A549 (cell line): ENCODE measurements at regions not wholly inside any gene's neighbourhood (a gene's known extent, or its start where the extent isn't known, plus 50 kb on each side); places are given as distances from the start of the nearest gene placed in this dataset.

Experiments used
- ATAC-seq, 2 experiments: fragments of 200-7000 bp in 1 of 2; fragments of >200 bp in 1 of 2; cut with Nextera tagmentation in 1 of 2; cut with Tn5 transposase in 1 of 2; 3 replicates each; pipeline versions ENCODE4 v1.8.0 to v1.9.1; 2018 to 2020; ENCODE audit warnings: mild to moderate bottlenecking in 1 of 2, moderate library complexity in 1 of 2
- CTCF ChIA-PET: fragments of 300-600 bp; sonication (Branson Sonifier 250); formaldehyde crosslinking; extraction: SDS; loops from one replicate; lab custom pipeline; 2021; ENCODE audit warnings: antibody characterized with exemption, inconsistent platforms; lab: Yijun Ruan, JAX
- POLR2A ChIA-PET: fragments of 350-600 bp; formaldehyde crosslinking; extraction: SDS; loops from one replicate; lab custom pipeline; 2021; ENCODE audit warnings: antibody characterized with exemption, inconsistent platforms; lab: Yijun Ruan, JAX
- DNase-seq, 2 experiments: peaks; one replicate each; pipeline versions ENCODE4 v3.0.0 to v3.0.0-alpha.2; 2011 to 2016; ENCODE audit warnings: low read depth in 1 of 2, low spot score in 1 of 2
- FAIRE-seq: peaks from 2 replicates; lab custom pipeline; 2011; peaks lifted over from hg19 to GRCh38; lab: Jason Lieb, UNC
- H3K27ac ChIP-seq, 2 experiments: fragments of >200 bp; sonication (Bioruptor Twin); formaldehyde crosslinking; 3 replicates each; pipeline ENCODE4 v1.5.1; 2016 to 2017
- H3K4me1 ChIP-seq: fragments of >200 bp; sonication (Bioruptor Twin); formaldehyde crosslinking; 3 replicates; pipeline ENCODE4 v1.6.1; 2016
- H3K4me2 ChIP-seq: fragments of >200 bp; sonication (Bioruptor Twin); formaldehyde crosslinking; 3 replicates; pipeline ENCODE4 v1.6.1; 2016
- H3K4me3 ChIP-seq: fragments of >200 bp; sonication (Bioruptor Twin); formaldehyde crosslinking; 3 replicates; pipeline ENCODE4 v1.5.1; 2016
- H3K9me3 ChIP-seq: fragments of >200 bp; sonication (Bioruptor Twin); formaldehyde crosslinking; 3 replicates; pipeline ENCODE4 v1.6.1; 2016
- ATOH8 ChIP-seq: fragments of 250-450 bp; sonication (Bioruptor Pico); IDR thresholded peaks from 2 replicates; pipeline ENCODE4 v1.5.0; 2020; ENCODE audit warnings: low read depth, mild to moderate bottlenecking, moderate library complexity
- BCL3 ChIP-seq: fragments of >200 bp; sonication (Bioruptor Twin); formaldehyde crosslinking; IDR thresholded peaks from 3 replicates; pipeline ENCODE4 v1.6.1; 2016
- CBX2 ChIP-seq: fragments of 200-600 bp; sonication (generic); IDR thresholded peaks from 2 replicates; pipeline ENCODE4 v1.6.1; 2016; ENCODE audit warnings: low read depth, mild to moderate bottlenecking, borderline replicate concordance
- CBX8 ChIP-seq: fragments of 200-600 bp; sonication (generic); IDR thresholded peaks from 2 replicates; pipeline ENCODE4 v1.6.1; 2016
- CEBPB ChIP-seq, 2 experiments: fragments of >200 bp in 1 of 2; sonication (Bioruptor Twin) in 1 of 2; formaldehyde crosslinking in 1 of 2; IDR thresholded peaks; 2 replicates each; pipeline ENCODE4 v1.6.1; 2012 to 2016
- EHMT2 ChIP-seq: fragments of 200-600 bp; sonication (generic); IDR thresholded peaks from 2 replicates; pipeline ENCODE4 v1.6.1; 2016; ENCODE audit warnings: antibody characterized with exemption, low read depth, mild to moderate bottlenecking, moderate library complexity
- ELK1 ChIP-seq: fragments of 150-350 bp; IDR thresholded peaks from 2 replicates; pipeline ENCODE4 v1.6.1; 2014; ENCODE audit warnings: low read depth, mild to moderate bottlenecking, low read length
- FOXS1 ChIP-seq: fragments of 250-450 bp; sonication (Bioruptor Pico); IDR thresholded peaks from 2 replicates; pipeline ENCODE4 v1.5.0; 2020; ENCODE audit warnings: mild to moderate bottlenecking, moderate library complexity
- GATA3 ChIP-seq: IDR thresholded peaks from 2 replicates; pipeline ENCODE4 v1.6.1; 2012; ENCODE audit warnings: borderline replicate concordance
- HDAC2 ChIP-seq: fragments of 200-600 bp; sonication (generic); IDR thresholded peaks from 2 replicates; pipeline ENCODE4 v1.6.1; 2016
- HMGXB4 ChIP-seq: fragments of 250-450 bp; sonication (Bioruptor Pico); IDR thresholded peaks from 2 replicates; pipeline ENCODE4 v1.5.0; 2021; ENCODE audit warnings: mild to moderate bottlenecking, moderate library complexity, borderline replicate concordance
- HOXA7 ChIP-seq: fragments of 250-450 bp; sonication (Bioruptor Pico); IDR thresholded peaks from 2 replicates; pipeline ENCODE4 v1.5.0; 2020; ENCODE audit warnings: mild to moderate bottlenecking, moderate library complexity
- KDM5A ChIP-seq: fragments of 200-600 bp; sonication (generic); IDR thresholded peaks from 2 replicates; pipeline ENCODE4 v1.6.1; 2016; ENCODE audit warnings: antibody characterized with exemption, mild to moderate bottlenecking
- MAZ ChIP-seq: fragments of 150-350 bp; IDR thresholded peaks from 2 replicates; pipeline ENCODE4 v1.6.1; 2014; ENCODE audit warnings: antibody characterized with exemption, low read depth, low read length, borderline replicate concordance
- NR3C1 ChIP-seq: fragments of >200 bp; sonication (Bioruptor Twin); formaldehyde crosslinking; IDR thresholded peaks from 3 replicates; pipeline ENCODE4 v1.6.1; 2017
- PBX3 ChIP-seq: IDR thresholded peaks from 2 replicates; pipeline ENCODE4 v1.6.1; 2012
- PHF8 ChIP-seq: fragments of 200-600 bp; sonication (generic); IDR thresholded peaks from 2 replicates; pipeline ENCODE4 v1.6.1; 2016; ENCODE audit warnings: low read depth, mild to moderate bottlenecking, antibody characterized with exemption, moderate library complexity, borderline replicate concordance
- POLR2A ChIP-seq: IDR thresholded peaks from 2 replicates; pipeline ENCODE4 v1.6.1; 2012; ENCODE audit warnings: mild to moderate bottlenecking, low read length
- POLR2AphosphoS2 ChIP-seq: conservative IDR thresholded peaks from 2 replicates; pipeline ENCODE4 v1.6.1; 2012; ENCODE audit warnings: low read length, improper control_type of control experiment, inconsistent platforms
- SMC3 ChIP-seq: fragments of >200 bp; sonication (Bioruptor Twin); formaldehyde crosslinking; IDR thresholded peaks from 3 replicates; pipeline ENCODE4 v1.6.1; 2018; ENCODE audit warnings: inconsistent platforms
- SREBF2 ChIP-seq: fragments of 450-650 bp; IDR thresholded peaks from 2 replicates; pipeline ENCODE4 v1.6.1; 2014; ENCODE audit warnings: mild to moderate bottlenecking, moderate library complexity
- TP53 ChIP-seq: fragments of 250-450 bp; sonication (Bioruptor Pico); IDR thresholded peaks from 2 replicates; pipeline ENCODE4 v1.5.0; 2021; ENCODE audit warnings: mild to moderate bottlenecking, moderate library complexity
- ZNF302 ChIP-seq: fragments of 250-450 bp; sonication (Bioruptor Pico); IDR thresholded peaks from 2 replicates; pipeline ENCODE4 v1.9.0; 2021; ENCODE audit warnings: inconsistent platforms, mild to moderate bottlenecking, moderate library complexity
- WGBS: methylation state at CpG from one replicate; pipeline ENCODE4 v1.1.6; 2017; ENCODE audit errors: missing lambda C conversion rate; 5-methylcytosine and 5-hydroxymethylcytosine counted together

GRCh38 chr13:84985860-84986259 lies 813.4 kb downstream of the SLITRK6 start:
- no peak for TF ChIP-seq TP53
- no peak for TF ChIP-seq BCL3
- no peak for TF ChIP-seq POLR2AphosphoS2
- no peak for TF ChIP-seq GATA3
- TF ChIP-seq HDAC2 = no peak
- no peak for TF ChIP-seq HOXA7
- no peak for TF ChIP-seq MAZ
- TF ChIP-seq SMC3 = no peak
- TF ChIP-seq NR3C1 = no peak
- no peak for TF ChIP-seq HMGXB4 (CRISPR knock-in tag)
- TF ChIP-seq EHMT2 = no peak
- TF ChIP-seq POLR2A = no peak
- no peak for TF ChIP-seq KDM5A
- TF ChIP-seq ATOH8 (CRISPR knock-in tag) = no peak
- TF ChIP-seq CEBPB (IDR thresholded peaks at IDR 0.05) = no peak
- TF ChIP-seq PBX3 = no peak
- TF ChIP-seq, all 56 proteins: peak for 0
- no peak for FAIRE-seq
- peak in 1 of 2 experiments; percentile 3 for DNase-seq
- Histone ChIP-seq H3K27ac (no peak overlapping the region), H3K4me2 (no peak overlapping the region), H3K4me3 (no peak overlapping the region), H3K9me3 (no peaks in the 10 kb centered on the region), H3K4me1 (no peaks in the 10 kb centered on the region)
- no peak for ATAC-seq
- ChIA-PET POLR2A (no interaction called here), CTCF (interaction anchor here (0.8 kb wide), 1 partner anchor 15 kb away, joined by 3 read pairs; no protein-coding TSS in a partner anchor)
- 72% methylated on average over 2 of the region's 2 CpGs for WGBS

- Histone ChIP-seq H3K9me3 (no peaks in the 10 kb centered on the region), H3K4me3 (no peak overlapping the region), H3K4me2 (no peak overlapping the region), H3K4me1 (no peaks in the 10 kb centered on the region), H3K27ac (no peak overlapping the region)
- ATAC-seq = no peak
- TF ChIP-seq SREBF2 = no peak
- TF ChIP-seq ZNF302 (CRISPR knock-in tag) = no peak
- TF ChIP-seq FOXS1 = no peak
- TF ChIP-seq ELK1 = no peak
- no peak for TF ChIP-seq GATA3
- TF ChIP-seq CBX8 = no peak
- TF ChIP-seq CBX2 = no peak
- TF ChIP-seq PHF8 = no peak
- ChIA-PET CTCF (no interaction called here), POLR2A (no interaction called here)
- WGBS = 79% methylated on average over 2 of the region's 2 CpGs
- FAIRE-seq = no peak
- DNase-seq = no peak
Measured at GRCh38 chr13:84983321-84983720, 815.9 kb downstream of the SLITRK6 start.
